GM23338 (cell line): ENCODE measurements at regions not wholly inside any gene's neighbourhood (a gene's known extent, or its start where the extent isn't known, plus 50 kb on each side); places are given as distances from the start of the nearest gene placed in this dataset.

Experiments
- ATAC-seq: fragments of 200-7000 bp; cut with Tn5 transposase; 3 replicates; pipeline ENCODE4 v1.9.1; 2020
- DNase-seq: peaks from one replicate; pipeline ENCODE4 v3.0.0-alpha.2; 2015; ENCODE audit warnings: low spot score
- H2AFZ ChIP-seq: fragments of 200-600 bp; sonication (generic); 2 replicates; pipeline ENCODE4 v1.8.0; 2016; ENCODE audit warnings: antibody characterized with exemption, mild to moderate bottlenecking, moderate library complexity
- H3F3A ChIP-seq: fragments of 200-600 bp; sonication (generic); replicated peaks from 2 replicates; pipeline ENCODE4 v1.8.0; 2017; ENCODE audit warnings: antibody characterized with exemption, mixed run types, low read depth
- H3K27ac ChIP-seq: fragments of 200-600 bp; sonication (generic); 2 replicates; pipeline ENCODE4 v1.6.1; 2016; ENCODE audit warnings: low read depth
- H3K27me3 ChIP-seq: fragments of 200-600 bp; sonication (generic); 2 replicates; pipeline ENCODE4 v1.8.0; 2016; ENCODE audit warnings: mild to moderate bottlenecking, mixed run types, moderate library complexity; ENCODE audit not compliant: insufficient read depth
- H3K36me3 ChIP-seq: fragments of 200-600 bp; sonication (generic); 2 replicates; pipeline ENCODE4 v1.8.0; 2016; ENCODE audit warnings: mild to moderate bottlenecking; ENCODE audit not compliant: insufficient read depth
- H3K4me1 ChIP-seq: fragments of 200-600 bp; sonication (generic); 2 replicates; pipeline ENCODE4 v1.8.0; 2016; ENCODE audit warnings: mild to moderate bottlenecking, moderate library complexity; ENCODE audit not compliant: insufficient read depth
- H3K4me2 ChIP-seq: fragments of 200-600 bp; sonication (generic); 2 replicates; pipeline ENCODE4 v1.7.1; 2017; ENCODE audit warnings: mixed run types
- H3K4me3 ChIP-seq: fragments of 200-600 bp; sonication (generic); 2 replicates; pipeline ENCODE4 v1.6.1; 2016; ENCODE audit warnings: mixed run types
- H3K79me2 ChIP-seq: fragments of 200-600 bp; sonication (generic); replicated peaks from 2 replicates; pipeline ENCODE4 v1.8.0; 2017; ENCODE audit warnings: mild to moderate bottlenecking; ENCODE audit not compliant: insufficient read depth
- H3K9me2 ChIP-seq: fragments of 200-600 bp; sonication (generic); 2 replicates; pipeline ENCODE4 v1.8.0; 2017; ENCODE audit not compliant: insufficient read depth
- H4K20me1 ChIP-seq: fragments of 200-600 bp; sonication (generic); replicated peaks from 2 replicates; pipeline ENCODE4 v1.8.0; 2017; ENCODE audit warnings: mild to moderate bottlenecking; ENCODE audit not compliant: insufficient read depth
- H3K27ac Mint-ChIP-seq: 2 replicates; pipeline ENCODE4 v1.8.0; 2020; ENCODE audit warnings: inconsistent platforms, mild to moderate bottlenecking, moderate library complexity, mixed read lengths
- H3K27me3 Mint-ChIP-seq: 3 replicates; pipeline ENCODE4 v1.8.0; 2022; ENCODE audit warnings: low read depth, mild to moderate bottlenecking, moderate library complexity, mixed read lengths, inconsistent platforms; ENCODE audit not compliant: insufficient read depth, poor library complexity
- H3K36me3 Mint-ChIP-seq: 3 replicates; pipeline ENCODE4 v1.8.0; 2021; ENCODE audit warnings: low read depth, mild to moderate bottlenecking, inconsistent platforms, moderate library complexity, mixed read lengths
- H3K4me1 Mint-ChIP-seq: 3 replicates; pipeline ENCODE4 v1.8.0; 2020; ENCODE audit warnings: mild to moderate bottlenecking, inconsistent platforms, mixed read lengths
- H3K4me3 Mint-ChIP-seq: 3 replicates; pipeline ENCODE4 v1.8.0; 2021; ENCODE audit warnings: moderate library complexity, mild to moderate bottlenecking, inconsistent platforms, mixed read lengths
- H3K9me3 Mint-ChIP-seq: 3 replicates; pipeline ENCODE4 v1.8.0; 2020; ENCODE audit warnings: moderate library complexity, mild to moderate bottlenecking, inconsistent platforms, mixed read lengths
- EZH2 ChIP-seq: fragments of 200-600 bp; sonication (generic); IDR thresholded peaks from one replicate; pipeline ENCODE4 v1.8.0; 2017; ENCODE audit warnings: antibody characterized with exemption, mild to moderate bottlenecking, low read depth; ENCODE audit not compliant: unreplicated experiment
- EZH2phosphoT487 ChIP-seq: fragments of 200-600 bp; sonication (generic); IDR thresholded peaks from one replicate; pipeline ENCODE4 v1.8.1; 2018; ENCODE audit warnings: antibody characterized with exemption; ENCODE audit not compliant: unreplicated experiment
- JUNB ChIP-seq: IDR thresholded peaks from one replicate; pipeline ENCODE4 v1.6.1; 2016; ENCODE audit warnings: antibody characterized with exemption; ENCODE audit not compliant: unreplicated experiment
- NANOG ChIP-seq: IDR thresholded peaks from 2 replicates; pipeline ENCODE4 v1.6.1; 2016; ENCODE audit warnings: antibody characterized with exemption, borderline replicate concordance
- POLR2AphosphoS5 ChIP-seq: IDR thresholded peaks from 2 replicates; pipeline ENCODE4 v1.6.1; 2016; ENCODE audit warnings: antibody characterized with exemption, low read depth
- ZNF114 ChIP-seq: fragments of 250-450 bp; sonication (Bioruptor Pico); IDR thresholded peaks from 2 replicates; pipeline ENCODE4 v1.5.0; 2020; ENCODE audit warnings: mild to moderate bottlenecking, moderate library complexity
- TF ChIP-seq, protein P1 (sequence below): IDR thresholded peaks from 2 replicates; pipeline ENCODE4 v1.6.1; 2016; ENCODE audit warnings: antibody characterized with exemption
- TF ChIP-seq, protein P2 (sequence below), 2 experiments: fragments of 200-600 bp in 1 of 2; sonication (generic) in 1 of 2; conservative IDR thresholded peaks; 2 replicates each; pipeline versions ENCODE4 v1.5.1 to v1.6.1; 2016 to 2017; ENCODE audit warnings: antibody characterized with exemption in 2 of 2, low read depth in 2 of 2, mild to moderate bottlenecking in 2 of 2, moderate library complexity in 1 of 2

DNA sequence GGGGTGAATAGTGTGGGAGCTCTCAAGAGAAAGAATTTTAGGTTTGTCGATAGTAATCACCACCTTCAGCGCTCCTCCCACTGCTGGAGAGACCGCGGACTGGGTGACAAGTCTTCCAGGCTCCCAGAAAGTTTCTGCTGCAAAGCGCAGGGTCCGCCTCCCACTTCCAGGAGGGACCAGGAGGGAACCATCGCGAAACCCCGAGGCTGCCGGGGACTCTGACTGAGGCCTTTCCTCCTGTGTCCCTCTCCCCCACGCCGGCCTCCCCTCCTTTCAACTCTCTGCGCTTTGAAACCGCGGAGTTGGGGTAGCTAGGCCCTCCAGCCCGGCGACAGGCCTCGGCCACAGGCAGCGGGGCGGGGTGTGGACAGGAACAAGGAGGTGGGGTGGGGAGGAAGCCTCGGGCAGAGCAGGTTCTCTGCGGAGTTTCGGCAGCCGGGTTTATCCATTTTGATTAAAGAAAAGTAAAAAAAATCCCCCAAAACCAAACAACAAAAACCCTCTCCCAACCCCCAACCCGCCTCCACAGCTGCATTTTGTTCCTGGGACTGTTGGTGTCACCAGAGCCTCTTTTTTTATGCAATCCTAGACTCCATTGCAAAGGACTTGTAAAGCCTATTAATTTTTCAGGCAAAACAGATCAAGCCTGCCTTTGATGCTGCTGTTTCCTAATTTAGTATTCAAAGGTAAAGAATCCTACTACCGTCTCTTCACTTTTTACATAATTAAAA is 157.2 kb downstream of the TM9SF2 start (continued):
- TF ChIP-seq, protein P1, sequence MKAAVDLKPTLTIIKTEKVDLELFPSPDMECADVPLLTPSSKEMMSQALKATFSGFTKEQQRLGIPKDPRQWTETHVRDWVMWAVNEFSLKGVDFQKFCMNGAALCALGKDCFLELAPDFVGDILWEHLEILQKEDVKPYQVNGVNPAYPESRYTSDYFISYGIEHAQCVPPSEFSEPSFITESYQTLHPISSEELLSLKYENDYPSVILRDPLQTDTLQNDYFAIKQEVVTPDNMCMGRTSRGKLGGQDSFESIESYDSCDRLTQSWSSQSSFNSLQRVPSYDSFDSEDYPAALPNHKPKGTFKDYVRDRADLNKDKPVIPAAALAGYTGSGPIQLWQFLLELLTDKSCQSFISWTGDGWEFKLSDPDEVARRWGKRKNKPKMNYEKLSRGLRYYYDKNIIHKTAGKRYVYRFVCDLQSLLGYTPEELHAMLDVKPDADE: no peak
- TF ChIP-seq EZH2phosphoT487 (no peak), ZNF114 (CRISPR knock-in tag) (no peak), JUNB (no peak), EZH2 (no peak), NANOG (0 out of 2 replicates have a peak, but pooled peaks have one; percentile 45)
- TF ChIP-seq, protein P2, sequence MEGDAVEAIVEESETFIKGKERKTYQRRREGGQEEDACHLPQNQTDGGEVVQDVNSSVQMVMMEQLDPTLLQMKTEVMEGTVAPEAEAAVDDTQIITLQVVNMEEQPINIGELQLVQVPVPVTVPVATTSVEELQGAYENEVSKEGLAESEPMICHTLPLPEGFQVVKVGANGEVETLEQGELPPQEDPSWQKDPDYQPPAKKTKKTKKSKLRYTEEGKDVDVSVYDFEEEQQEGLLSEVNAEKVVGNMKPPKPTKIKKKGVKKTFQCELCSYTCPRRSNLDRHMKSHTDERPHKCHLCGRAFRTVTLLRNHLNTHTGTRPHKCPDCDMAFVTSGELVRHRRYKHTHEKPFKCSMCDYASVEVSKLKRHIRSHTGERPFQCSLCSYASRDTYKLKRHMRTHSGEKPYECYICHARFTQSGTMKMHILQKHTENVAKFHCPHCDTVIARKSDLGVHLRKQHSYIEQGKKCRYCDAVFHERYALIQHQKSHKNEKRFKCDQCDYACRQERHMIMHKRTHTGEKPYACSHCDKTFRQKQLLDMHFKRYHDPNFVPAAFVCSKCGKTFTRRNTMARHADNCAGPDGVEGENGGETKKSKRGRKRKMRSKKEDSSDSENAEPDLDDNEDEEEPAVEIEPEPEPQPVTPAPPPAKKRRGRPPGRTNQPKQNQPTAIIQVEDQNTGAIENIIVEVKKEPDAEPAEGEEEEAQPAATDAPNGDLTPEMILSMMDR (conservative IDR thresholded peaks at IDR 0.05; ENCODE audit: low read depth in 2 of 2): peak; percentile 64 to 70

DNA sequence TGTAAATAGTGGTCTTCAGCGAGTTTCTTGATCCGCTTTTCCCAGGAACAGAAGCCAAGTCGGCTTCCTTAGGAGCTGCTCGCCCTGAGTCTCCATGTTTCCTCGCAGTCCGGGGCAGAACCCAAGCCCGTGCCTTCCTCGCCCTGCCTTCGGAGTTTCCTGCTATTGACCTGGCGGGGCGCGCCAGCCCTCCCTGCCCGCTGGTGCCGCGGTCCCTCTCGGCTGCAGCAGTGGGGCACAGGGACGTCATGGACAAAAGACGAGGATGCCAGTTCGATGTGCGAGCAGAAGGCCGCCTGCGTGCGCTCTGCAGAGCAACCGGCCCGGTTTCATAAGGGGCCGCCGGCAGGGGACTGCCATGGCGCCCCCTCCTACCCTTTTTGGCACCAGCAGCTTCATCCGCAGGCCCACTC is 156.6 kb downstream of the TM9SF2 start:
- ATAC-seq: peak; percentile 50
- Mint-ChIP-seq H3K36me3 (no peaks in the 10 kb centered on the region), H3K4me1 (peaks cover 63% of the 10 kb centered on the region), H3K27me3 (peaks cover 2% of the 10 kb centered on the region), H3K9me3 (no peaks in the 10 kb centered on the region), H3K27ac (peak overlapping the region; percentile 89), H3K4me3 (peak overlapping the region; percentile 54)
- TF ChIP-seq, protein P2 (conservative IDR thresholded peaks at IDR 0.05; ENCODE audit: low read depth in 2 of 2): peak; percentile 13 to 14; a peak in 1 of 4 replicates
- peak; percentile 23; the same call in 1 of the 2 replicates for TF ChIP-seq POLR2AphosphoS5
- no peak for TF ChIP-seq EZH2
- peak overlapping the region; percentile 92 for H3K27ac ChIP-seq
- no peaks in the 10 kb centered on the region for H4K20me1 ChIP-seq
- peaks cover 58% of the 10 kb centered on the region for H3K4me1 ChIP-seq
- H3K27me3 ChIP-seq: no peaks in the 10 kb centered on the region
- no peaks in the 10 kb centered on the region for H3F3A ChIP-seq
- peak overlapping the region; percentile 67 for H3K4me2 ChIP-seq
- H3K4me3 ChIP-seq: peak overlapping the region; percentile 41
- H3K9me2 ChIP-seq: no peaks in the 10 kb centered on the region
- H3K79me2 ChIP-seq: no peaks in the 10 kb centered on the region
- H3K36me3 ChIP-seq: no peaks in the 10 kb centered on the region
- DNase-seq: peak; percentile 73
- no peak overlapping the region for H2AFZ ChIP-seq
